Body of pancreas (tissue), 4 donors: ENCODE measurements at regions not wholly inside any gene's neighbourhood (a gene's known extent, or its start where the extent isn't known, plus 50 kb on each side); places are given as distances from the start of the nearest gene placed in this dataset.
A peak's percentile ranks its signal among the peaks of the same experiment; 100 is the strongest.

ENCODE experiments used
- ATAC-seq: fragments of 150-250 bp; one replicate; pipeline ENCODE4 v1.9.1; 2016
- DNase-seq, 4 donors: peaks; one replicate each; pipeline ENCODE4 v3.0.0-alpha.2; 2019
- H3K27ac ChIP-seq, 4 donors: fragments of 200-600 bp; sonication (generic); 1 replicate in 3 of 4; 2 replicates in 1 of 4; pipeline versions ENCODE4 v1.5.1 to v1.6.1; 2016 to 2019; ENCODE audit warnings: mild to moderate bottlenecking in 1 of 4, mixed read lengths in 1 of 4, moderate library complexity in 1 of 4
- H3K27me3 ChIP-seq, 2 donors: fragments of 200-600 bp; sonication (generic); one replicate each; pipeline ENCODE4 v1.6.0; 2016; ENCODE audit warnings: mild to moderate bottlenecking in 1 of 2
- H3K36me3 ChIP-seq, 2 donors: fragments of 200-600 bp; sonication (generic); replicated peaks in 1 of 2; 2 replicates each; pipeline ENCODE4 v1.5.1; 2016; ENCODE audit warnings: low read depth in 2 of 2; ENCODE audit not compliant: insufficient read depth in 1 of 2
- H3K4me1 ChIP-seq: fragments of 200-600 bp; sonication (generic); one replicate; pipeline ENCODE4 v1.6.0; 2016
- H3K4me3 ChIP-seq, 2 donors: fragments of 200-600 bp; sonication (generic); 1 replicate in 1 of 2; 2 replicates in 1 of 2; pipeline ENCODE4 v1.5.1; 2016 to 2019
- H3K9me3 ChIP-seq, 3 donors: fragments of 200-600 bp; sonication (generic); 1 replicate in 2 of 3; 2 replicates in 1 of 3; pipeline ENCODE4 v1.5.1; 2016
- CTCF ChIP-seq, 7 experiments: fragments of 450-650 bp in 4 of 7; fragments of 200-600 bp in 3 of 7; sonication (generic) in 3 of 7; IDR thresholded peaks; one replicate each; pipeline ENCODE4 v1.5.1; 2016 to 2019; ENCODE audit warnings: antibody characterized with exemption in 7 of 7
- POLR2A ChIP-seq, 3 donors: fragments of 450-650 bp; IDR thresholded peaks; one replicate each; pipeline ENCODE4 v1.6.1; 2016; ENCODE audit warnings: antibody characterized with exemption in 3 of 3, mild to moderate bottlenecking in 2 of 3
- WGBS, 2 donors: methylation state at CpG; one replicate each; pipeline ENCODE4 v1.1.5; 2017; 5-methylcytosine and 5-hydroxymethylcytosine counted together
- intact Hi-C: fragments of 100-400 bp; cut with DNase I; formaldehyde crosslinking; loops from one replicate; pipeline ENCODE4 v1.15.1; 2023

DNA sequence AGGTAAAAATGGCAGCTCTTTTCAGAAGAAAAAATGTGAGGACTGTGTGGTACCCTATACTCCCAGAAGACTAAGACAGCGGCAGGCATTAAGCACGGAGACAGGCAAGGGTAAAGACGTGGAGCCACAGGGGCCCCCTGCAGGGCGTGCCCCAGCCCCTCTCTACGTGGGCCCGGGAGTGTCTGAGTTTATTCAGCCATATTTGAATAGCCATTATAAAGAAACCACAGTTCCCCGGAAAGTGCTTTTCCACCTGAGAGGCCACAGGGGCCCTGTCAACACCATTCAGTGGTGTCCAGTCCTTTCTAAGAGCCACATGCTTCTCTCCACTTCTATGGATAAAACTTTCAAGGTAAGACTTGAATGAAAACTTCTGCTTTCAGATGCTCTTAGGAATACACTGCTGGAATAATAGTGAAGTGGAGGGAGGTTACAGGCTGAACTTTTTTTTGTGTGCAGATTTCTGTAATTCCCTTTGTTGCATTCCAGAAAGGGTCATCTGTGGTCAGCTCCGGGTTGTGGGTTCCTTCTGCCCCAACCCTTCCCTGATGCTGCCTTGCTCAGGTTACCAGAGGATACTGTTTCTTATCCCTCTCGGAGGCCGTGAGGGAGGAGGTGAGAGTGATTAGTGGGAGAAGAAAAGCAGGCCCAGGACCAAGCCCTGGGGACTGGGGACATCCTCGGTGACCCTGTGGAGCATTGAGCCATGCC, 58.4 kb downstream of the SLC25A47 start:
- Histone ChIP-seq H3K36me3 (peaks cover 0 to 3% of the 10 kb centered on the region in 2 donors), H3K4me3 (no peak overlapping the region), H3K4me1 (peaks cover 24% of the 10 kb centered on the region), H3K27me3 (no peaks in the 10 kb centered on the region), H3K27ac (no peak overlapping the region), H3K9me3 (no peaks in the 10 kb centered on the region)
- intact Hi-C loops = loop anchor here (10.0 kb wide), 1 partner anchor 273 kb away; no protein-coding TSS in a partner anchor
- DNase-seq (no peak), ATAC-seq (no peak)
- 76 to 78% methylated on average over 9 to 11 of the region's 11 CpGs for WGBS, 2 donors
- no peak for TF ChIP-seq POLR2A (IDR thresholded peaks at IDR 0.05)
- TF ChIP-seq CTCF (IDR thresholded peaks at IDR 0.05) = no peak

- Histone ChIP-seq H3K4me1 (peaks cover 19% of the 10 kb centered on the region), H3K36me3 (peaks cover 0 to 3% of the 10 kb centered on the region in 2 donors), H3K9me3 (no peaks in the 10 kb centered on the region), H3K27me3 (no peaks in the 10 kb centered on the region), H3K4me3 (no peak overlapping the region), H3K27ac (no peak overlapping the region)
- 72 to 74% methylated on average over 7 of the region's 7 CpGs for WGBS, 2 donors
- DNase-seq (no peak), ATAC-seq (no peak)
- TF ChIP-seq POLR2A (IDR thresholded peaks at IDR 0.05) (no peak), CTCF (IDR thresholded peaks at IDR 0.05) (no peak)
- intact Hi-C loops = loop anchor here (10.0 kb wide), 1 partner anchor 273 kb away; no protein-coding TSS in a partner anchor
These were observed 58.9 kb downstream of the SLC25A47 start for GRCh38 chr14:100382106-100382455.

GRCh38 chr14:100383727-100384158, 60.6 kb downstream of the SLC25A47 start:
- H3K9me3 ChIP-seq = no peaks in the 10 kb centered on the region
- no peak overlapping the region for H3K27ac ChIP-seq
- H3K27me3 ChIP-seq = no peaks in the 10 kb centered on the region
- peak; percentile 77 for ATAC-seq
- 0 to 21% methylated on average over 4 to 10 of the region's 10 CpGs for WGBS, 2 donors
- peaks cover 8% of the 10 kb centered on the region for H3K4me1 ChIP-seq
- H3K4me3 ChIP-seq = no peak overlapping the region
- peaks cover 0 to 3% of the 10 kb centered on the region in 2 donors for H3K36me3 ChIP-seq
- peak; percentile 71 to 73 (median 72) for DNase-seq
- intact Hi-C loops = loop anchor here (10.0 kb wide), 1 partner anchor 271 kb away; no protein-coding TSS in a partner anchor
- TF ChIP-seq CTCF (IDR thresholded peaks at IDR 0.05) (peak; percentile 67 to 79 (median 76)), POLR2A (IDR thresholded peaks at IDR 0.05) (no peak)

GRCh38 chr14:100384277-100384676, 61.1 kb downstream of the SLC25A47 start:
- Histone ChIP-seq H3K4me3 (no peak overlapping the region), H3K27me3 (no peaks in the 10 kb centered on the region), H3K4me1 (peaks cover 12% of the 10 kb centered on the region), H3K36me3 (peaks cover 0 to 3% of the 10 kb centered on the region in 2 donors), H3K9me3 (no peaks in the 10 kb centered on the region), H3K27ac (no peak overlapping the region)
- DNase-seq (no peak), ATAC-seq (no peak)
- intact Hi-C loops = loop anchor here (10.0 kb wide), 1 partner anchor 271 kb away; no protein-coding TSS in a partner anchor
- TF ChIP-seq POLR2A (IDR thresholded peaks at IDR 0.05) = no peak
- TF ChIP-seq CTCF (IDR thresholded peaks at IDR 0.05) = no peak
- WGBS, 2 donors = 65 to 83% methylated on average over 5 of the region's 5 CpGs
